HG03565 (cell line): ENCODE measurements at regions not wholly inside any gene's neighbourhood (a gene's known extent, or its start where the extent isn't known, plus 50 kb on each side); places are given as distances from the start of the nearest gene placed in this dataset.
A peak's percentile ranks its signal among the peaks of the same experiment; 100 is the strongest.

Experiments
- ATAC-seq: cut with Tn5 transposase; IDR thresholded peaks from one replicate; pipeline ENCODE4 v1.9.1; 2021; ENCODE audit warnings: mild to moderate bottlenecking, moderate library complexity; ENCODE audit not compliant: unreplicated experiment

GRCh38 chr9:3732077-3733038 is 206.6 kb upstream of the RFX3 start:
- peak; percentile 94 for ATAC-seq

- peak; percentile 40 for ATAC-seq
Observed at GRCh38 chr9:3730511-3730922, 204.7 kb upstream of the RFX3 start.

GRCh38 chr9:3721096-3721495 is 195.3 kb upstream of the RFX3 start:
- ATAC-seq = no peak

- no peak for ATAC-seq
Observed at GRCh38 chr9:3719286-3719685, 193.5 kb upstream of the RFX3 start.

GRCh38 chr9:3716415-3716814 is 190.6 kb upstream of the RFX3 start:
- ATAC-seq = no peak

GRCh38 chr9:3708751-3709150 is 182.9 kb upstream of the RFX3 start:
- no peak for ATAC-seq

GRCh38 chr9:3704890-3705289 is 179.1 kb upstream of the RFX3 start:
- ATAC-seq = no peak

- ATAC-seq = no peak
Observed at GRCh38 chr9:3700772-3701171, 175.0 kb upstream of the RFX3 start.

GRCh38 chr9:3699883-3700282 is 174.1 kb upstream of the RFX3 start:
- no peak for ATAC-seq

GRCh38 chr9:3698531-3698930 is 172.7 kb upstream of the RFX3 start:
- no peak for ATAC-seq

- no peak for ATAC-seq
Observed at GRCh38 chr9:3698076-3698475, 172.3 kb upstream of the RFX3 start.

- no peak for ATAC-seq
Observed at GRCh38 chr9:3696368-3696767, 170.6 kb upstream of the RFX3 start.

- no peak for ATAC-seq
Observed at GRCh38 chr9:3692606-3693005, 166.8 kb upstream of the RFX3 start.

GRCh38 chr9:3689555-3689954 is 163.8 kb upstream of the RFX3 start:
- no peak for ATAC-seq

GRCh38 chr9:3687145-3687544 is 161.3 kb upstream of the RFX3 start:
- ATAC-seq = no peak

GRCh38 chr9:3682186-3682585 is 156.4 kb upstream of the RFX3 start:
- ATAC-seq = no peak

GRCh38 chr9:3677541-3677940 is 151.7 kb upstream of the RFX3 start:
- ATAC-seq = no peak

- ATAC-seq = no peak
Observed at GRCh38 chr9:3676766-3677165, 151.0 kb upstream of the RFX3 start.

- ATAC-seq = no peak
Observed at GRCh38 chr9:3675946-3676345, 150.1 kb upstream of the RFX3 start.

- no peak for ATAC-seq
Observed at GRCh38 chr9:3674561-3674960, 148.8 kb upstream of the RFX3 start.

- no peak for ATAC-seq
Observed at GRCh38 chr9:3672399-3672798, 146.6 kb upstream of the RFX3 start.

GRCh38 chr9:3664044-3664443 is 138.2 kb upstream of the RFX3 start:
- no peak for ATAC-seq

GRCh38 chr9:3662671-3663070 is 136.9 kb upstream of the RFX3 start:
- ATAC-seq = no peak
